ENCODE measurements at regions not wholly inside any gene's neighbourhood (a gene's known extent, or its start where the extent isn't known, plus 50 kb on each side); places are given as distances from the start of the nearest gene placed in this dataset.

DNA sequence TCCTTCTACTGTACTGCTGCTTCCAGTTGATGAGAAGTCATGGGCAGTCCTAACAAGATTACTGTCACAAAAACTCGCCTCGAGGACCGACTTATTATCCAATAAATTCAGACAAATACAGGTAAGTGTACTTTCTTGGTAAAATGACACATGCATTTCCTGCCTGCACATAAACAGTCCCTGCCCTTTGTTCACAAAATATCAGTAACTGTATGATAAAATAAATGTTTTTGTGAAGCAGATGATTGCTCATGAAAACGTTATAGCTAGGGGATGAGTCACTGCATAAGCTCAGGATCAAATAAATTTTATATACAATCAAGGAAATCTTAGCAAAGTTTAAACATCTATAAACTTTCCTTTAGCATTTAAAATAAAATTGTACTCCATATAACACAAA lies 164.5 kb upstream of the RIPOR2 start:
- no peak overlapping the region for H3K4me3 ChIP-seq (ENCODE audit: low read length)
- DNase-seq (ENCODE audit: low read depth): no peak
- TF ChIP-seq, protein P1, sequence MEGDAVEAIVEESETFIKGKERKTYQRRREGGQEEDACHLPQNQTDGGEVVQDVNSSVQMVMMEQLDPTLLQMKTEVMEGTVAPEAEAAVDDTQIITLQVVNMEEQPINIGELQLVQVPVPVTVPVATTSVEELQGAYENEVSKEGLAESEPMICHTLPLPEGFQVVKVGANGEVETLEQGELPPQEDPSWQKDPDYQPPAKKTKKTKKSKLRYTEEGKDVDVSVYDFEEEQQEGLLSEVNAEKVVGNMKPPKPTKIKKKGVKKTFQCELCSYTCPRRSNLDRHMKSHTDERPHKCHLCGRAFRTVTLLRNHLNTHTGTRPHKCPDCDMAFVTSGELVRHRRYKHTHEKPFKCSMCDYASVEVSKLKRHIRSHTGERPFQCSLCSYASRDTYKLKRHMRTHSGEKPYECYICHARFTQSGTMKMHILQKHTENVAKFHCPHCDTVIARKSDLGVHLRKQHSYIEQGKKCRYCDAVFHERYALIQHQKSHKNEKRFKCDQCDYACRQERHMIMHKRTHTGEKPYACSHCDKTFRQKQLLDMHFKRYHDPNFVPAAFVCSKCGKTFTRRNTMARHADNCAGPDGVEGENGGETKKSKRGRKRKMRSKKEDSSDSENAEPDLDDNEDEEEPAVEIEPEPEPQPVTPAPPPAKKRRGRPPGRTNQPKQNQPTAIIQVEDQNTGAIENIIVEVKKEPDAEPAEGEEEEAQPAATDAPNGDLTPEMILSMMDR (conservative IDR thresholded peaks at IDR 0.05; ENCODE audit: low read length): no peak

DNA sequence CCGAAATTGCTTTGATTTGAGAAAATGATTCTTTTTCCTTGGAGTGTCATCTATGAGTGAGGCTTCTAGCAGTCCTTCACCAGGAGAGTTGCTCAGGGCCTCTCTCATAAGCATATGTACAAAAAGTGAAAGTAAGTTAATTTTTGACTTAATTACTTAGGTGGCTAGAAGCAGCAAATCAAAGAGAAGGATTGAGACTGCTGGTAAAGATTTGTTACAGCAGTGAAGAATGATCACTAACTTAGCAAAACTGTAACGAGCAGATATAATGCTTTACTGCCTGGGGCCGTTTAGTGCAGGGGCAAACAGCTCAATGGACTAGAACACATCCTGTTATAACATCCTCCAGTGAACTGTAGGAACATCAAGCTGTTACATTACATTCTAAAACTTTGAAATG lies 167.8 kb upstream of the RIPOR2 start:
- TF ChIP-seq, protein P1 (conservative IDR thresholded peaks at IDR 0.05; ENCODE audit: low read length): no peak
- H3K4me3 ChIP-seq (ENCODE audit: low read length): no peak overlapping the region
- DNase-seq (ENCODE audit: low read depth): no peak

DNA sequence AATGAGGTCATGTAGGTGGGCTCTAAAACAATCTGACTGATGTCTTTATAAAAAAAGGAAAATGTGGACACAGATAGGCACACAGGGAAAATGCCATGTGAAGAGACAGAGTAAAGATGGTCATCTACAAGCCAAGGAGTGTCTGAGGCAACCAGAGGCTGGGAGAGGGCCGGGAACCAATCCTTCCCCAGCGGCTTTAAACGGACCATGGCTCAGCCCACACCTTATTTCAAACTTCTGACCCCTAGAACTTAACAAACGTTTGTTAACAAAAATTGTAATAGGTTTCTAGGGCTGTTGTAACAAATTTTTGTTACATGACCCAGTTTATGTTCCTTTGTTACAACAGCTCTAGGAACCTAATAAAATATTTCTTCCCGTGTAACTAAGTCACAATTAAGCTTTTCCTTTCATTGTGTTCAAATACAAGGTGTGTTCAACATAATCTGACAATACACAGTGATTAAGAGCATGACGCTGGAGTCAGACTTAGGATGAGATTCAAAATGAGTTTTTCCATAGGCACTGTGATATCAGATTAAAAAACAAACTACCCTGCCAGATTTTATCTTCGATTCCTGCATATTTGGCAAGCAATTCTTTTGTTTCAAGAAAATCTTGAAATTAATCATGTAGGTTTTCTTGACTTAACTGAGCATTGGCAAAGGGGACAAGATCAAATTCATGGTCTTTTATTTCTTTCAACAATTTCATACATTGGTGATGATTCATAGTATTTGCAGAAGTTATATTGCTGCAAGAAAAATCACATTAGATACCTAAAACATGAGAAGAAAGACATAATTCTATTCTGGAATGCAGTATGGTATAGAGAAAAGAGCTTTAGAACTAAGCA lies 169.5 kb upstream of the RIPOR2 start:
- no peak for DNase-seq (ENCODE audit: low read depth)
- TF ChIP-seq, protein P1 (conservative IDR thresholded peaks at IDR 0.05; ENCODE audit: low read length): no peak
- H3K4me3 ChIP-seq (ENCODE audit: low read length): no peak overlapping the region

DNA sequence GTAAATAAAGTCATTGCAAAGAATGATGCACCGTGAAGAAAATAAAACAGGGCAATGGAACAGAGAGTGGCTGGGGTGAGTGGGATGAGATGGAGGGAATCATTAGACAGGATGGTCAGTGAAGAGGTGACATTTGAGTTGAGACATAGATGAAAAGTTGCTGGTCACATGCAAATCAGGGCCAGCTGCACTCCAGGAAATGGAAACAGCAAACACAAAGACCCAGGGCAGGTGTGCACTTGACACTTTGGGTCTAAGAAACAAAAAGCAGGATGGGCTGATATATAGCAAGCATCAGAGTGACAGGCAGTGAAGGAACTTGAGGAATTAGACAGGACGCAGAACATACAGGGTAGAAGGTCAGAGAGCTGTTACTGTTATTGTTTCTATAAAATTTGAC lies 171.5 kb upstream of the RIPOR2 start:
- H3K4me3 ChIP-seq (ENCODE audit: low read length): no peak overlapping the region
- no peak for DNase-seq (ENCODE audit: low read depth)
- TF ChIP-seq, protein P1 (conservative IDR thresholded peaks at IDR 0.05; ENCODE audit: low read length): no peak

DNA sequence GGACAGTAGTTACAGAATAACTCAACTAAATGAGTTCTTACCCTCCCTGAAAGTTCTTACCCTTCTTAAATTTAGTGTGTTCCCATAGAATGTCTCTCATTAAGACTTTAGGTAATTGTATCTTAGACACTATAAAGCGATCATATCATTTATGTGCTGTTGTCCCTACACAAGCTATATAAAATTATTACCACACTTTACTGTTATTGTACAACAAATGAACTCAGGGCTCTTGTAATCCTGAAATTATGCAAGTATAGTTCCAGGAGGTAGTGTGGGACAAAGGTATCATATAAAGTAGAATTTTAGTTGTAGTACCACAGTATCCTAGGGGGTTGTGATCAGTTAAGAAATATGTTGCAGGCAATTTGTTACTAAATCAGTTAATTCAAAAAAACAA lies 167.4 kb upstream of the CARMIL1 start:
- TF ChIP-seq, protein P1 (conservative IDR thresholded peaks at IDR 0.05; ENCODE audit: low read length): no peak
- no peak for DNase-seq (ENCODE audit: low read depth)
- H3K4me3 ChIP-seq (ENCODE audit: low read length): no peak overlapping the region

DNA sequence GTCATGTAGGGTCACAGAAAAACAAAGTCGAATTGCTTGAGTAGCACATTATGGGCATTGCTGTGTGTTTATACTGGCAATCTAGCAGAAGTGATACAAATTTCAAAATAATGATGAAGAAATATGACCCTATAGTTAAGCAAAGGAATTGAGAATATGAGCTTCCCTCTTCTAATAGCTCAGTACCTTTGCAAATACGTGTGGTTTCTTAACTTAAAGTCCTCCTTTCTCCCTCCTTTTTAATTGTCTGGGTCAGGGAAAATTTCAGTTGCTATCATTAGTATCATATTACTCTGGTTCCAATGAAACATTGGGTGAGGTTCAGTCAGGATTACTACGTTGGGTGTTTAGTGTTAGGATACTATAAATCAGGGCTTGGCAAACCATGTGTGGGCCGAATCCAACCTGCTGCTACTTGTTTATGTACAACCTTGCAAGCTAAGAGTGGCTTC lies 166.8 kb upstream of the CARMIL1 start:
- no peak overlapping the region for H3K4me3 ChIP-seq (ENCODE audit: low read length)
- TF ChIP-seq, protein P1 (conservative IDR thresholded peaks at IDR 0.05; ENCODE audit: low read length): no peak
- DNase-seq (ENCODE audit: low read depth): no peak

DNA sequence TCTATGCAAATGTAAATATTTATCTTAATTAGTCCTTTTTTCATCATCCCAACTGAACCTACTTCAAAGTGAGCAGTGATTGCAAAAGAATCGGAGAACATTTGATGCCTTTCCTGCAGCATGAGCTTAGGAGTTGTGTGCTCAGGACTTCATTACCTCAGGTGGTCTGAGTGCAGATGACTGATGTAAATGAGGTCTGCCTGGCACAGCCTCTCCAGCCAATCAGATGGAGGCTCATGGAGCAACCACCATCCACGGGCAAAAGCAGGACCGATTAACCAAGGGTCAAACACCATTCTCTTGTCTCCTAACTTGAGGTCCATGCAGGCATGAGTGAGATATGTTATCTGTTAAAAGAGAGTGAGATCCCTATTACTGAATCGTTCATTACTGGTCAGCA lies 165.7 kb upstream of the CARMIL1 start:
- no peak overlapping the region for H3K4me3 ChIP-seq (ENCODE audit: low read length)
- TF ChIP-seq, protein P1 (conservative IDR thresholded peaks at IDR 0.05; ENCODE audit: low read length): no peak
- no peak for DNase-seq (ENCODE audit: low read depth)

Measured in AG10803 (cell line).